GM12878 (cell line): ENCODE measurements at regions not wholly inside any gene's neighbourhood (a gene's known extent, or its start where the extent isn't known, plus 50 kb on each side); places are given as distances from the start of the nearest gene placed in this dataset.

Experiments
- ATAC-seq: fragments of 200-7000 bp; cut with Tn5 transposase; 3 replicates; pipeline ENCODE4 v1.9.1; 2020; ENCODE audit warnings: mild to moderate bottlenecking, moderate library complexity
- BruUV-seq: library from RNA; stranded (reverse); fragments of 400-500 nt; replicated peaks from 2 replicates; lab custom pipeline; 2021; lab: Mats Ljungman, UMichigan
- CTCF ChIA-PET: fragments of 300-600 bp; sonication (Branson Sonifier 250); formaldehyde crosslinking; extraction: SDS; loops from one replicate; lab custom pipeline; 2021; ENCODE audit warnings: inconsistent platforms; lab: Yijun Ruan, JAX
- POLR2A ChIA-PET: fragments of 350-600 bp; formaldehyde crosslinking; extraction: SDS; loops from one replicate; lab custom pipeline; 2021; ENCODE audit warnings: inconsistent platforms; lab: Charles Lee
- RAD21 ChIA-PET: fragments of 300-600 bp; sonication (Branson Sonifier 250); formaldehyde crosslinking; loops from one replicate; lab custom pipeline; 2023; ENCODE audit warnings: antibody characterized with exemption; ENCODE audit not compliant: unreplicated experiment; lab: Charles Lee
- SMC1A ChIA-PET: fragments of 300-600 bp; sonication (Branson Sonifier 250); formaldehyde crosslinking; loops from one replicate; lab custom pipeline; 2023; ENCODE audit not compliant: unreplicated experiment, uncharacterized antibody; lab: Charles Lee
- DNase-seq: peaks from one replicate; pipeline ENCODE4 v3.0.0-alpha.2; 2011; ENCODE audit warnings: low read depth, low spot score
- FAIRE-seq: peaks from 3 replicates; lab custom pipeline; 2011; peaks lifted over from hg19 to GRCh38; lab: Jason Lieb, UNC
- H2AFZ ChIP-seq: 2 replicates; pipeline ENCODE4 v1.6.0; 2011; ENCODE audit warnings: low read depth, low read length, control low read depth; ENCODE audit not compliant: control insufficient read depth
- H3K27ac ChIP-seq: 2 replicates; pipeline ENCODE4 v1.5.1; 2011; ENCODE audit warnings: control low read depth; ENCODE audit not compliant: control insufficient read depth, insufficient read depth
- H3K27me3 ChIP-seq, 2 experiments: replicated peaks in 1 of 2; 2 replicates each; pipeline versions ENCODE4 v1.6.0 to v1.6.1; 2011; ENCODE audit warnings: low read length in 1 of 2; ENCODE audit not compliant: control insufficient read depth in 2 of 2, insufficient read depth in 2 of 2
- H3K36me3 ChIP-seq, 2 experiments: 2 replicates each; pipeline ENCODE4 v1.5.1; 2011; ENCODE audit warnings: low read length in 1 of 2; ENCODE audit not compliant: control insufficient read depth in 2 of 2, insufficient read depth in 2 of 2
- H3K4me1 ChIP-seq: 2 replicates; pipeline ENCODE4 v1.6.1; 2011; ENCODE audit warnings: mild to moderate bottlenecking, low read length, moderate library complexity, mixed read lengths; ENCODE audit not compliant: control insufficient read depth, insufficient read depth
- H3K4me2 ChIP-seq: 2 replicates; pipeline ENCODE4 v1.6.0; 2011; ENCODE audit warnings: control low read depth; ENCODE audit not compliant: control insufficient read depth, insufficient read depth
- H3K4me3 ChIP-seq: fragments of 200-600 bp; sonication (generic); 2 replicates; pipeline ENCODE4 v1.5.1; 2016
- H3K79me2 ChIP-seq: 2 replicates; pipeline ENCODE4 v1.6.0; 2011; ENCODE audit warnings: low read length; ENCODE audit not compliant: control insufficient read depth, insufficient read depth
- H3K9ac ChIP-seq: 2 replicates; pipeline ENCODE4 v1.8.0; 2011; ENCODE audit warnings: low read length, control low read depth, mixed read lengths; ENCODE audit not compliant: control insufficient read depth, insufficient read depth
- H3K9me3 ChIP-seq: replicated peaks from 3 replicates; pipeline ENCODE4 v1.5.1; 2011; ENCODE audit warnings: mild to moderate bottlenecking, low read length; ENCODE audit not compliant: control insufficient read depth, insufficient read depth
- H4K20me1 ChIP-seq: 2 replicates; pipeline ENCODE4 v1.6.0; 2011; ENCODE audit not compliant: control insufficient read depth, insufficient read depth
- ASH2L ChIP-seq: fragments of 300-600, 200-600 bp; sonication (generic); IDR thresholded peaks from 2 replicates; pipeline ENCODE4 v1.6.1; 2017; ENCODE audit warnings: low read depth, mild to moderate bottlenecking, borderline replicate concordance
- BCLAF1 ChIP-seq: fragments of 450-650 bp; IDR thresholded peaks from 2 replicates; pipeline ENCODE4 v1.6.1; 2017; ENCODE audit warnings: antibody characterized with exemption, mild to moderate bottlenecking, moderate library complexity
- CHD1 ChIP-seq: IDR thresholded peaks from 2 replicates; pipeline ENCODE4 v1.6.1; 2012; ENCODE audit warnings: low read depth, low read length, improper control_type of control experiment
- CHD4 ChIP-seq: fragments of 200-600 bp; sonication (generic); IDR thresholded peaks from 2 replicates; pipeline ENCODE4 v1.6.1; 2016; ENCODE audit warnings: mild to moderate bottlenecking
- CREB1 ChIP-seq: IDR thresholded peaks from 2 replicates; pipeline ENCODE4 v1.6.1; 2012; ENCODE audit warnings: low read depth, mild to moderate bottlenecking, inconsistent platforms
- CREM ChIP-seq: IDR thresholded peaks from 2 replicates; pipeline ENCODE4 v1.6.1; 2014; ENCODE audit warnings: antibody characterized with exemption, low read depth
- FOXM1 ChIP-seq: IDR thresholded peaks from 2 replicates; pipeline ENCODE4 v1.6.1; 2012; ENCODE audit warnings: low read depth, mild to moderate bottlenecking, inconsistent platforms, low read length, moderate library complexity
- IKZF2 ChIP-seq, 2 experiments: fragments of 450-650 bp; IDR thresholded peaks; 2 replicates each; pipeline ENCODE4 v1.6.1; 2017; ENCODE audit warnings: mild to moderate bottlenecking in 2 of 2, moderate library complexity in 2 of 2
- KAT2A ChIP-seq: conservative IDR thresholded peaks from 2 replicates; pipeline ENCODE4 v1.6.1; 2011; ENCODE audit warnings: low read depth, low read length; ENCODE audit not compliant: control insufficient read depth
- MTA3 ChIP-seq: IDR thresholded peaks from 2 replicates; pipeline ENCODE4 v1.6.1; 2012; ENCODE audit warnings: low read length, inconsistent platforms, borderline replicate concordance
- NFYB ChIP-seq: IDR thresholded peaks from 2 replicates; pipeline ENCODE4 v1.6.1; 2011; ENCODE audit warnings: low read depth, mild to moderate bottlenecking, low read length, improper control_type of control experiment, moderate library complexity; ENCODE audit not compliant: insufficient read depth
- NR2F1 ChIP-seq: fragments of 450-650 bp; conservative IDR thresholded peaks from 2 replicates; pipeline ENCODE4 v1.6.1; 2017; ENCODE audit warnings: mild to moderate bottlenecking
- SMAD1 ChIP-seq: fragments of 450-650 bp; IDR thresholded peaks from 2 replicates; pipeline ENCODE4 v1.6.1; 2018; ENCODE audit warnings: mild to moderate bottlenecking, low read depth; ENCODE audit not compliant: partially characterized antibody
- SMARCA5 ChIP-seq: fragments of 450-650 bp; IDR thresholded peaks from 2 replicates; pipeline ENCODE4 v1.6.1; 2017; ENCODE audit warnings: mild to moderate bottlenecking
- SPI1 ChIP-seq: IDR thresholded peaks from 2 replicates; pipeline ENCODE4 v1.6.1; 2011; ENCODE audit warnings: low read depth, mild to moderate bottlenecking, low read length, moderate library complexity, borderline replicate concordance; ENCODE audit not compliant: insufficient read depth
- SUPT20H ChIP-seq: IDR thresholded peaks from 2 replicates; pipeline ENCODE4 v1.6.1; 2011; ENCODE audit warnings: low read depth, mild to moderate bottlenecking, low read length, moderate library complexity, borderline replicate concordance; ENCODE audit not compliant: control insufficient read depth
- ZNF687 ChIP-seq: fragments of 450-650 bp; IDR thresholded peaks from 2 replicates; pipeline ENCODE4 v1.6.1; 2017; ENCODE audit warnings: mild to moderate bottlenecking, moderate library complexity
- ZSCAN29 ChIP-seq: fragments of 450-650 bp; IDR thresholded peaks from 2 replicates; pipeline ENCODE4 v1.6.1; 2017; ENCODE audit warnings: mild to moderate bottlenecking, moderate library complexity
- WGBS: methylation state at CpG from one replicate; pipeline ENCODE4 v1.1.6; 2016; ENCODE audit warnings: low lambda C conversion rate; ENCODE audit not compliant: insufficient replicate concordance, insufficient coverage; ENCODE audit errors: missing lambda C conversion rate; 5-methylcytosine and 5-hydroxymethylcytosine counted together
- in situ Hi-C: fragments of 300-500 bp; cut with MboI; formaldehyde crosslinking; loops from 9 replicates; pipeline ENCODE4 v1.14.3; 2018; ENCODE audit warnings: mixed read lengths
- intact Hi-C: fragments of 100-400 bp; cut with micrococcal nuclease; formaldehyde crosslinking; loops from one replicate; pipeline ENCODE4 v1.14.2; 2022; ENCODE audit not compliant: unreplicated experiment

- TF ChIP-seq SPI1 (no peak), KAT2A (no peak)
Observed at GRCh38 chr3:22893644-22894325, 309.3 kb upstream of the UBE2E2 start (continued).

GRCh38 chr3:22894865-22895264, 308.3 kb upstream of the UBE2E2 start:
- no peak overlapping the region for H3K4me3 ChIP-seq
- no peak overlapping the region for H3K27ac ChIP-seq
- no peak for FAIRE-seq
- H3K36me3 ChIP-seq: no peaks in the 10 kb centered on the region
- in situ Hi-C loops: no loop called here
- H3K4me2 ChIP-seq: no peak overlapping the region
- CTCF ChIA-PET: no interaction called here
- ATAC-seq: no peak
- WGBS: 21% methylated on average over 1 of the region's 1 CpG
- no peaks in the 10 kb centered on the region for H3K79me2 ChIP-seq
- H3K9ac ChIP-seq: no peak overlapping the region
- SMC1A ChIA-PET: no interaction called here
- POLR2A ChIA-PET: no interaction called here
- H4K20me1 ChIP-seq: no peaks in the 10 kb centered on the region
- no peak overlapping the region for H2AFZ ChIP-seq
- intact Hi-C loops: no loop called here
- no peak for DNase-seq
- no peaks in the 10 kb centered on the region for H3K4me1 ChIP-seq
- BruUV-seq: no TSS peak
- no peaks in the 10 kb centered on the region for H3K27me3 ChIP-seq
- RAD21 ChIA-PET: no interaction called here
- no peaks in the 10 kb centered on the region for H3K9me3 ChIP-seq
- TF ChIP-seq FOXM1: no peak
- no peak for TF ChIP-seq SMAD1
- no peak for TF ChIP-seq ASH2L
- TF ChIP-seq MTA3: no peak
- no peak for TF ChIP-seq IKZF2 (IDR thresholded peaks at IDR 0.05)
- no peak for TF ChIP-seq BCLAF1
- no peak for TF ChIP-seq SUPT20H
- TF ChIP-seq CHD4: no peak
- no peak for TF ChIP-seq SMARCA5
- no peak for TF ChIP-seq CREM
- TF ChIP-seq KAT2A: no peak
- no peak for TF ChIP-seq NR2F1
- no peak for TF ChIP-seq ZSCAN29
- TF ChIP-seq CREB1: no peak
- TF ChIP-seq CHD1: no peak
- no peak for TF ChIP-seq NFYB
- no peak for TF ChIP-seq ZNF687
